ENCODE measurements at regions not wholly inside any gene's neighbourhood (a gene's known extent, or its start where the extent isn't known, plus 50 kb on each side); places are given as distances from the start of the nearest gene placed in this dataset.

DNA sequence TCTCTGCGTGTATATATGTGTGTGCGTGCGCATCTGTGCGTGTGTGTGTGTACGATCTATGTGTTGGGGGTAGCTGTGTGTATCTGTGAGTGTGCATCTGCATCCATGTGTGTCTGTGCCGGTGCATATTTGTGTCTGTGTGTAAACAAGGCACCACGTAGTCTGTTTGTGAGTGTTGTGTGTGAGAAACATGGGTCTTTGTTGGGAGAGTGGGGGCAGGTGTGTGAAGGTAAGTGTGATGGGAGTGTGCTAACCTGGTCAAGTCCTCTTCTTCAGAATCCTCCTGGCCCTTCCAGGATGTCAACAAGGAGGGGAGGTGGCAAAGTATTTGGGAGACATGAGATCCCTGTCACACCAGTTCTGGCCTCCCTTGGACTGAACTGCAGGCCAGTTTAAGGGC, 87.2 kb downstream of the HIF1AN start:
- Histone ChIP-seq H3K9me3 (ENCODE audit: insufficient read depth, low read length) (no peaks in the 10 kb centered on the region), H4K20me1 (ENCODE audit: low read depth, low read length) (no peaks in the 10 kb centered on the region), H3K27me3 (ENCODE audit: low read length) (0 out of 2 replicates have a peak, but pooled peaks cover 3% of the 10 kb centered on the region), H3K27ac (ENCODE audit: low read depth, low read length) (no peak overlapping the region), H3K4me2 (ENCODE audit: low read depth, low read length, poor library complexity, severe bottlenecking) (no peak overlapping the region), H3K79me2 (ENCODE audit: insufficient read depth, low read length) (no peaks in the 10 kb centered on the region), H3K36me3 (ENCODE audit: low read length) (no peaks in the 10 kb centered on the region), H3K9me2 (replicated peaks; ENCODE audit: insufficient read depth, low read length) (no peaks in the 10 kb centered on the region), H3K9ac (ENCODE audit: low read length) (no peak overlapping the region), H3K4me3 (ENCODE audit: insufficient read depth, low read length, poor library complexity, severe bottlenecking) (no peak overlapping the region), H3F3A (ENCODE audit: insufficient read depth) (no peaks in the 10 kb centered on the region), H2AFZ (ENCODE audit: low read depth, low read length, severe bottlenecking) (no peak overlapping the region)
- TF ChIP-seq, protein P1, sequence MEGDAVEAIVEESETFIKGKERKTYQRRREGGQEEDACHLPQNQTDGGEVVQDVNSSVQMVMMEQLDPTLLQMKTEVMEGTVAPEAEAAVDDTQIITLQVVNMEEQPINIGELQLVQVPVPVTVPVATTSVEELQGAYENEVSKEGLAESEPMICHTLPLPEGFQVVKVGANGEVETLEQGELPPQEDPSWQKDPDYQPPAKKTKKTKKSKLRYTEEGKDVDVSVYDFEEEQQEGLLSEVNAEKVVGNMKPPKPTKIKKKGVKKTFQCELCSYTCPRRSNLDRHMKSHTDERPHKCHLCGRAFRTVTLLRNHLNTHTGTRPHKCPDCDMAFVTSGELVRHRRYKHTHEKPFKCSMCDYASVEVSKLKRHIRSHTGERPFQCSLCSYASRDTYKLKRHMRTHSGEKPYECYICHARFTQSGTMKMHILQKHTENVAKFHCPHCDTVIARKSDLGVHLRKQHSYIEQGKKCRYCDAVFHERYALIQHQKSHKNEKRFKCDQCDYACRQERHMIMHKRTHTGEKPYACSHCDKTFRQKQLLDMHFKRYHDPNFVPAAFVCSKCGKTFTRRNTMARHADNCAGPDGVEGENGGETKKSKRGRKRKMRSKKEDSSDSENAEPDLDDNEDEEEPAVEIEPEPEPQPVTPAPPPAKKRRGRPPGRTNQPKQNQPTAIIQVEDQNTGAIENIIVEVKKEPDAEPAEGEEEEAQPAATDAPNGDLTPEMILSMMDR (IDR thresholded peaks at IDR 0.05; ENCODE audit: insufficient read depth, low read length, poor library complexity, severe bottlenecking) = no peak
- TF ChIP-seq EZH2phosphoT487 (conservative IDR thresholded peaks at IDR 0.05; ENCODE audit: low read length) = no peak

DNA sequence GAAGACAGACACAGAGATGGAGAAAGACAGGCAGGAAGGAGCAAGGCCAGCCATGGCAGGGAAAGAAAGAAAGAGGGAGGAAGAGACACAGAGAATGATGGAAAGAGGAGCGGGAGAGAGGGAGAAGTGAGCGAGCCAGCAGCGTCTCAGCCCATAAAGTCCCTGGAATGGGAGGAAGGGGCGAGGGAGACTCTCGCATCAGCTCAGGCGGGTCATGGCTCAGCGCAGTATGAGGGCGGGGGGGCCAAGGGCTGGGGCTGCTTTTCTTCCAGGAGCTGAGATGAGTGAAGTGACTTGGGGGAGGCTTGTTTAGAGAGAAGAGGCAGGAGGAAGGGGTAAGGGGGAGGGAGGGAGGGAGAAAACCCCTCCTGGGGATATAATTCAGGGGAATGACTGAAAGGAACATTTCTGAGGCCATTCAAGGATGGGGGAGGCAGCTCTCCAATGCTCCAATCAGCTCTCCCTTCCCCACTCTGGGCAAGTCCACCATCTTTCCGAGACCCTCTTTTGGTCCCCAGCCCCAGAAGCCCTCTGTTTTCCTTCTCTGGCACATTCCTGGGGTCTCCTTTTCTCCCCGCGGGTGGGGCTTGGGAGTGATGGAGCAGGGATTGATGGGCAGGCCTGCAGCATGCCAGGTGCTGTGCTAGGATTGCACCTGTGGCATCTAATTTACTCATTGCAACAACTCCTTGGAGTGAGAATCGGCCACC, 87.9 kb downstream of the HIF1AN start:
- TF ChIP-seq, protein P1 (IDR thresholded peaks at IDR 0.05; ENCODE audit: insufficient read depth, low read length, poor library complexity, severe bottlenecking) = no peak
- TF ChIP-seq EZH2phosphoT487 (conservative IDR thresholded peaks at IDR 0.05; ENCODE audit: low read length) = no peak
- no peaks in the 10 kb centered on the region for H3K36me3 ChIP-seq (ENCODE audit: low read length)
- H3K27me3 ChIP-seq (ENCODE audit: low read length) = 0 out of 2 replicates have a peak, but pooled peaks cover 3% of the 10 kb centered on the region
- no peaks in the 10 kb centered on the region for H3K79me2 ChIP-seq (ENCODE audit: insufficient read depth, low read length)
- no peak overlapping the region for H2AFZ ChIP-seq (ENCODE audit: low read depth, low read length, severe bottlenecking)
- no peak overlapping the region for H3K9ac ChIP-seq (ENCODE audit: low read length)
- no peak overlapping the region for H3K4me2 ChIP-seq (ENCODE audit: low read depth, low read length, poor library complexity, severe bottlenecking)
- H3F3A ChIP-seq (ENCODE audit: insufficient read depth) = no peaks in the 10 kb centered on the region
- H4K20me1 ChIP-seq (ENCODE audit: low read depth, low read length) = no peaks in the 10 kb centered on the region
- H3K9me2 ChIP-seq (replicated peaks; ENCODE audit: insufficient read depth, low read length) = no peaks in the 10 kb centered on the region
- no peaks in the 10 kb centered on the region for H3K9me3 ChIP-seq (ENCODE audit: insufficient read depth, low read length)
- no peak overlapping the region for H3K27ac ChIP-seq (ENCODE audit: low read depth, low read length)
- H3K4me3 ChIP-seq (ENCODE audit: insufficient read depth, low read length, poor library complexity, severe bottlenecking) = no peak overlapping the region

- no peaks in the 10 kb centered on the region for H3K36me3 ChIP-seq (ENCODE audit: low read length)
- no peaks in the 10 kb centered on the region for H3K9me3 ChIP-seq (ENCODE audit: insufficient read depth, low read length)
- H3K79me2 ChIP-seq (ENCODE audit: insufficient read depth, low read length) = no peaks in the 10 kb centered on the region
- no peak for TF ChIP-seq EZH2phosphoT487 (conservative IDR thresholded peaks at IDR 0.05; ENCODE audit: low read length)
- TF ChIP-seq, protein P1 (IDR thresholded peaks at IDR 0.05; ENCODE audit: insufficient read depth, low read length, poor library complexity, severe bottlenecking) = no peak
- H3F3A ChIP-seq (ENCODE audit: insufficient read depth) = no peaks in the 10 kb centered on the region
- H3K27me3 ChIP-seq (ENCODE audit: low read length) = 0 out of 2 replicates have a peak, but pooled peaks cover 3% of the 10 kb centered on the region
- H3K4me3 ChIP-seq (ENCODE audit: insufficient read depth, low read length, poor library complexity, severe bottlenecking) = no peak overlapping the region
- H4K20me1 ChIP-seq (ENCODE audit: low read depth, low read length) = no peaks in the 10 kb centered on the region
- H3K9me2 ChIP-seq (replicated peaks; ENCODE audit: insufficient read depth, low read length) = no peaks in the 10 kb centered on the region
- H3K4me2 ChIP-seq (ENCODE audit: low read depth, low read length, poor library complexity, severe bottlenecking) = no peak overlapping the region
- no peak overlapping the region for H3K27ac ChIP-seq (ENCODE audit: low read depth, low read length)
- H3K9ac ChIP-seq (ENCODE audit: low read length) = no peak overlapping the region
- H2AFZ ChIP-seq (ENCODE audit: low read depth, low read length, severe bottlenecking) = no peak overlapping the region
Measured at GRCh38 chr10:100624298-100624697, 88.6 kb downstream of the HIF1AN start.
